Activated CD4-positive, alpha-beta T cell treated with anti-CD3 and anti-CD28 coated beads, Interleukin-2, amount 50 U/mL, for 48 hours (primary cell): ENCODE measurements at regions not wholly inside any gene's neighbourhood (a gene's known extent, or its start where the extent isn't known, plus 50 kb on each side); places are given as distances from the start of the nearest gene placed in this dataset.
"Not testable (repeated sequence)": the region's sequence is repeated elsewhere in the genome, so short reads cannot be mapped to it uniquely, and the experiment has no call there.

Experiments used
- DNase-seq, 2 experiments: peaks; one replicate each; pipeline ENCODE4 v3.0.0-alpha.2; 2020

DNA sequence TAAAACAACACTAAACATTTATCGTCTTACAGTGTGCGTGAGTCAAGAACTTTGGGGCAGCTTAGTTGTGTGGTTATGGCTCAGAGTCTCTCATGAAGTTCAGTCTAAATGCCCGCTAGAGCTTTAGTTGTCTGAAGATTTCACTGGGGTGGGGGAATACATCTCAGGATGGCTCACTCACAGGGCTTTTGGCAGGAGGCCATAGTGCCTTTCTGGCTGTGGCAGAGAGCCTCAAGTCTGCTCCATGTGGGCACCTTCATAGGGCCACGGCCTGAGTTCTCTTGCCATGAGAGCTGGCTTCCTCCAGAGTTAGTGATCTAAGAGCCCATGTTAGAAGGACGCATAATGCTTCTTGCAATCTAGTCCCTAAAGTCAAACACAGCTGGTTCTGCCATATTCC, 258.8 kb upstream of the NUDT12 start:
- no peak for DNase-seq

DNA sequence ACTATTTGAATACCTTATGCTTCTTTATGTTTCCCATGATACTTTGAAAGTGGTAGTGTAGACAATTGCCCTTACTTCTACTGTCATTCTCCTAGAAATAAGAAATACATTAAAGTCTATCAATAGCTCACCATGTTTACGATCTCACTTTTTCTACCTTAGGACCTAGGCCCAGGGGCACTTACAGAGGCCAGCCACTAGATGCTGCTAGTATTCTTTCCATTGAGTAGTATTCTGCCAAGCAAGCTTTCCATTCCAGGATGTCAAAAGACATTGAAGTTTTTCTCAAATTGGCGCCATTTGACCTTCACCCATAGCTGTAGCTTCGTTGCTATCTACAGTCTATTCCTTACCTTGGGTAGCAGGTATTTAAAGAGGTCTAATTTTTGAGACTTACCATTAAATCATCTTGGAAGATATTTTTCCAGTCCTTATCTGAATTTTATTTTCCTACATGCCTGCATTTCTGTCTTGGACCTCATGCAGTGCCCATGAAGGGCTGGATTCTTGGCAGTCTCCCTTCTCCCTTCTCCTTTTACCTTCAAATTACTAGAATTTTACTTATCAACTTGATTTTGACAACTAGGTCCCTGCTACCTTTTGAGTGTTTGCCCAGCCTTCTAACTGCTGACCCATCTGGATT, 246.0 kb upstream of the NUDT12 start:
- DNase-seq: no peak

DNA sequence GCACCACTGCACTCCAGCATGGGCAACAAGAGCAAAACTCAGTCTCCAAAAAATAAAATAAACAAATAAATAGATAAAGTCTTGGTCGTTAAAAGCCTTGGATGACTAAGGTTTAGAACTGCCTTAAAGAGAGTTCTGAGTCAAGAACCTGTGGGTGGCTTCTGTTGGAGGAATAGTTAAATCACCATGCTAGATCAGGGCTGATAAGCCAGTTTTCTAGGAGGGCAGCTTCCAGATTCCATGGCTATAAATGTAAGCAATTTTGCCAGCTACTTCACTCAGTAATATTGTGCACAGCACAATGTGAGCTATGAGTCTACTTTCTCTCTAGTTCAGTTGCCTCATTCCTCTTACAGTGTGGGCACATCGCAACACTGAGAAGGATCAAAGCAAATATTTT, 242.1 kb upstream of the NUDT12 start:
- no peak for DNase-seq

DNA sequence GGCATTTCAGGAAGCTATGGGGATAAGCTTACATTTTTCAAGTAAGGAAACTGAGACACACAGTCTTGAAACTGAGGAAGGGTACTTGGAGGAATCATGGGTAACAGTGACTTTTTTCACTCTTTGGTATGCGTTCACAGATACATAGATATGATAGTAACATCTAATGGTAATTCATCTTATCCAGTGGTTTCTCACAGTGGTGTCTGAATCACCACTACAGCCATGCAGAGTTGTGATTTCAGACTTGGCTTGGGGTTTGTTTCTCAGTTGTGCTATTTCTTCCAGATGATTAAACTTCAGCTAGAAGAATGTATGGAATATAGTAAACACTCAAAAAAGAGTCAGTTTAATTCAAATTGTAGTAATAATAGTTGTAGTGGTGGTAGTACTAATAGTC, 239.1 kb upstream of the NUDT12 start:
- DNase-seq: no peak

DNA sequence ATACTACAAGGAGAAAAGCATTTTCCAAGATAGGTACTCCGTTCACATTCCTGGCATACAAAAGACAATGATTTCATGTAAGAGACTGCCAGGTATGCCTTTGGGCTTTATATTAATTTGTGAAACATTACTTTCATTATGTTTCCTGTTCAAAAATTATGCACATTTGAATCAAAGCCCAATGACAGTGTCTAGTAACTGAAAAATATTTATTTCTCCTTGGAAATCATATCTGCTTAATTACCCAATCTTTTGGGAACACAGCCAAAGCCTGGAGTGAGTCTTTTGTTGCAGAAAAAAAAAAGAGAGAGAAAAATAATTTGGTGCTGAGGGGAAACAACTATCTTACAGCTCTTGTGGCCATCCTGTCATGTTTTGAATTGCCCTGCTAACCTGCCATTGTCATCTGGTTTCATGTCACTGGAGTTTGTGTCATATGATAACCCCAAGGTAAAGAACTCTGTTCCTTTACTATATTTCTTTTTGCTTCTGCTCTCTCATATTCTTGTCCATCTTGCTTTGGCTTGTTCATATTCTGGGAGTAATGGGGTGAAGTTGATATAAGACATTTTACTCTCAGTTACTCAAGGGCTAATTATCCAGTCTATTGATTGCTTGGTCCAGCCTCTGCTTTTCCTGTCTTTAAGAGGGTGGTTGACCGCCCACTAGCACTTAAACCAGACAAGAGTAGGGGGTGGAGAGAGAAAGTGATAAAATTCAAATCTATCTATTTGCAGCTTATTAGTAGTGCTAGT, 238.3 kb upstream of the NUDT12 start:
- no peak for DNase-seq

DNA sequence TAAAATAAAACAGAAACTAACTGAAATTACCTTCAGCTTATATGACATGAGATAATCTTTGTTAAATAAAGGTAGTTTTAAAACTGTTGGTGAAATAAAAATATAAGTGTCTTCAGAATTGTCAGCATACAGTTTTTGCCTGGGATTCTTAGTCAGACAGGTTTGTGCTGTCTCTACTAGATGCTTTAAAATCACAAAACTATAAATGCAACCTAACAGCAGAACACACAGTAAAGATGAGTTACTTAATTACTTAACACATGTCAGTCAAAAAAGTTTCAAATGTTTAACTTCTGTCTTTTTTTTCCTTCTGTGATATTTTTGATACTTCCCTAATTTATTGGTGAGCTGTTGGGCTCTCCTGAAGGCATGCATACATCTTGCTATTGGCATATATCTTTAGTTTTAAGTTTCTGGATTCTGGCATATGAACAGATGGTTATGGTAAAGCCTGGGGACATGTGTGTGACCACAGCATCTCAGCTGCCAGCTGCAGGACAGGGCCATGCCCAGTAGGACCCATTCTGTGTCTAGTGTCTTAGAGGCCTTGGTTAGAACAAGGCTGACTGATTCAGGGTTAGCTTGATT, 231.1 kb upstream of the NUDT12 start:
- DNase-seq: no peak

DNA sequence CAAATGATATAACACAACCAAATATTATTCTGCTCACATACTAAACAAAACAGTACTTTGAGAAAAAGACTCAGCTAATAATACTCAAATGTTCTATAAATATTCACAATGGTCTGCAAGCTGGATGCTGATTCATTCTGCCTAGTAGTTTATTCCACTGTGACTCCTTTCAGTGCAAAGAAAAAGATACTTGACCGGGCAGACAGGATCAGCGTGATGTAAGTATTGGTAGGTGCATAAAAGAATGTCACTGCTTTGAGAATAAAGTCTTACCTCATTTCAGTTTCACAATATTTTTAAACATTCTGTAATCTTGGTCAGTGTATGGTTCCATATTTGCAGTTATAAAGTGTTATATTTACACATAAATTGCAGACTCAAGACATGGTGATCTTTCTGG, 223.0 kb upstream of the NUDT12 start:
- DNase-seq: no peak

DNA sequence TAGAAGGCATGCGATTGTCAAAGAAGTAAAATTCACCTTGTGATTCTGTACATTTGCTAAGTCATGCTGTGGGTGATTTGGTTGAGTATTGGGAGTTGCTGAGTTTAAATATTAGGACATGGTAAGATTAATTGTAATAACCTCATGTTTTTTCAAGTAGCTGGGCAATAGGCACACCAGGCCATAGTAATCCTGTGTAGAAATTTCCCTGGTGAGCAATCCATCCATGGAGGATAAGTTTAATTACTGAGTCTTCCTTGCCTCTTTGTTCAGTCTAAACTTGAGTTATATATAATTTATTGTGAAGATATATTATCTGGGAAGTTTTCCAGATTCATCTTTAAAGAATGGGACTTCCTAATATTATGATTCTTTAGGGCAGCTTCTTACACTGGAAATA, 221.1 kb upstream of the NUDT12 start:
- DNase-seq: no peak

DNA sequence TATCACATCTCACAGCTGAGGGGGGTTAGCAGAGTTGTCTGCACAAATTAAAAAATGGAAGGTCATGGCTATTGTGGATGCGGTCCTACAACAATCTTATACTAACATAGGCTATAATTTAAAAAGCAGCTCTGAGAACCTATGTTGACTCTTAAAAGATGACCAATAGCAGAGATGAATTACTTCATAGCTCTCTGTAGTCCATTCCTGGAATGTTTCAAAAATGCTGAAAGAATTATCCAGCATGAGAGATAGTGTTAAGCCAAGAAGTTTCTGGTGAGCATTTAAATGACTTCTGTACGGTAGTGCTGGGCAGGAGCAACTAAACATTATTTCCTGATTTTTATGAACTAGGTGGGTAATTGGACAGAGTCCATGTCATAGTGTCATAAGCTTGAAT, 218.2 kb upstream of the NUDT12 start:
- no peak for DNase-seq

DNA sequence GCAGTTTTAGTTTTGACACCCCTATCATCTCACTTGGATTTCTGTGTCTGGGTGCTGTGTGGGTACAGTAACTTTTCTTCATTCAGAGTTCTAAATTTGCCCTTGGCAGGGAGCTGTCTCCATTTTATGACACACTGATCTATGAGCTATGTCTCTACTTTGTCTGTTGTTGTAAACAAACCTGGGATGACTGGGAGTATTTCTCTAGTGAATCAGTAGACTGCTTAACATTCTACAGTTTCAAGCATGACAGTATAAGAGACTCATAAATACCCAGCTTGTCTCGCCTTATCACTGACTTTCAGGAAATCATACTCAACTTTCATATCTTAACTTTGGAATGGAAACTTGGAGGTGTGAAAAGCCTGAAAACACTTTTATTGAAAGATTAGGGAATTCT, 212.1 kb upstream of the NUDT12 start:
- no peak for DNase-seq

DNA sequence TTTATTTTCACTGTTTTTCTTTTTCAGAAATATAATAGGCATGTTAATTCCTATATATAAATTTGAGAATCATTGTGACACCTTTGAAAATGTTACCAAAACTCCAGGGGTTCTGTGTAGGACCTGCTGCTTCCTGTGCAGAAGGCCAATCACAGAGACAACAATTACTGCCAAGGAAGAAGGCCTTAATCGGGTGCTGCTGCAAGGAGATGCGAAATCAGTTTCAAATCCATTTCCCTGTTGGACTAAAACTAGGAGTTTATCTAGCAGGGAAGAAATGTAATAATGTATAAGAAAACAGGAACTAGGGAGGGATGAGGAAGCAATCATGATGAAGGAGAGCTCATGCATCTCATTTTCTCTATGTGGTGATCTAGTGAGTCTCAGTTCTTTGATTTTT, 209.7 kb upstream of the NUDT12 start:
- no peak for DNase-seq

DNA sequence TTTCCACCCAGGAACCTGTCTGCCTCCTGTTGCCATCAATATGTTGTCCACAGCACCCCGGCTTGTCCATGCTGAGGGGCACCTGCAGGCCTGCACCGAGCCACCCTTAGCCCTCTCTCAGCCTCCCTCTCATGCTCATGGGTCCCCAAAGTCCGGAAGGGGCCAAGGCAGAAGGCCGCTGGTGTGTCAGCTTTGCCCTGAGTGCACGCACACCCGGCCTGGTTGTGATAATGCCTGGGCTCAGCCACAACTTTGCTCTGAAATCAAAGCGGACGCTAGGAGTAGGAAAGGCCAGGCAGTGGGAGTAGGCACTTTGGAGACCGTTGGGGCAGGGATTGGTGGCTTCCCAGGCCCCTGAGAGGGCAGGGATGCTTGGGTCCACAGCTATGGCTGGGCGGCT, 201.8 kb upstream of the NUDT12 start:
- DNase-seq: no peak

DNA sequence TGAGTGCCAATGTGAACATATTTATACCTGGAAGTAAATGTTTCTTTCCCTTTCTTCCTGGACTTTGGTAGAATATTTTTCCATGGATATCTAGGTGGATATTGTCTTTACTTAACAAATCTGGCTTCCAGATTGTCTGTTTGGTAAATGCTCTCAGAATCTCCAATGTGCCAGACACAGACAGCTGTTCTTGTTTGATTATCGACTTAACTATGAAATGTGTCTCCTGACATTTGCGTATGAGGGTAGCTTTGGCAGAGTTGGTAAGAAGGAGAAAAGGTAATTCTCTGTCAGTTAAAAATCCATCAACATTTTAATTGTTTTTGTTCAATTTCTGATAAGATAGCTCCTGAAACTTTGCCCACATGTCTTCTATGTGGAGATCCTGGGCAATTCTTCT, 196.4 kb upstream of the NUDT12 start:
- no peak for DNase-seq

DNA sequence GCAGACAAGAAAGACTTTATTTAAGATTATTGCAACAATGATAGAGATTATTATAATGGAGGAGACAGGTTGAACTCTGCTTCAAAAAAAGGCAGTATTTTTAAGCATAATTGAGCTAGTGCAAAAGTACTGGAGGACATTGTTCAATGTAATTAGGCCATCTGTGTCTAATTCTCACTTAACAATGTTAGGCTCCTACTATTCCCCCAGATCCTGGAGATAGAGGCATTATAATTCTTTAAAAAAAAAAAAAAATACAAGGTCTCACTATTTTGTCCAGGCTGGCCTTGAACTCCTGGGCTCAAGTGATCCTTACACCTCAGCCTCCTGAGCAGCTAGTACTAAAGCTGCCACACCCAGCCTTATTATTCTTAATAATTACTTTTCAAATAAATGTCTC, 193.4 kb upstream of the NUDT12 start:
- no peak for DNase-seq

DNA sequence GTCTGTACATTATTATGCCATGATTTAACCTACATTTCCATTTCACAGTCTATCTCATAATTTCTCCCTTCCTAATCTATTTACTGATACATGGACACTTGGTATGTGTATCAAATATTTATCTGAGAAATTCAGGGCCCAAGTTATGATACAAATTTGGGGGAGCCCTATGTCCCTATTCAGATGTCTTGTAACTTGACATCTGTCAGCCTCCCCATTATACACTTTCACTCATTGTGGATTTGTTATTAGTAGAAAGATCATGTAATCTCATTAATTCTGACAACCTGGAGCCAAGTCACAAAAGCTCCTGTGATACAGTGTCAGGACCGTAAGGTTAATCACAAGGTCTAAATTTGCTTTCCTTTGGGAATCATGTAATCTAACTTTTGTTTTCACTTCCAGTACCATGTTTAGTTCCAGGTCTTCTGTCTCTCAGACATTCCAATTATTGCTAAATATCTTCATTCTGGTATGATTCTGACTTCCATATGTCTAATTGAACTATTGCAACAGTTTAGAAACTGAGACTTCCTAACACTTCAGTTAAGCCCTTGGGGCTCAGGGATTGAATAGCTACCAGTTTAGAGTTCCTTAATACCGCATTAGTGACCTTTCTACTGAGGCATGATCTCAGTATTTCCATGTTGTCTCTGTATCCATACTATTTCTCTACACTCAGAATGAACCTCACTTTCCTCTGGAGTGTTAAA, 182.9 kb upstream of the NUDT12 start:
- DNase-seq: no peak

DNA sequence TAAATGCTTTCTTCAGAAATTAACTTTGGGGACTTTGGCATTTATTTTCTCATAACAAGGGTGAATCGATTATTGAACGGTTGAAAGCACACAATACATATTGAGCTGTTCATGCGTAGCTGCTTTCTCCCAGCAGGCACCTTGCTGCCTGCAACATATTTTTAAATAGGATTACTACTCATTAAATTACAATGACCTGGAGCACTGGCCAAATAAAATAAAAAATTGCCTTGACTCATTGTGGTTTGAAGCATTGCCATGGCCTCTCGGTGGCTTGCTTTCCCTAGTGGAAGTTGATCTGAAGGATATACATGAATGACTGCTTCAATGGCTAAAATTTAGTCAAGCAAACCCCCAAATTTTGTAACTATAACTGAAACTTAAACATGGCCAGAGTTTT, 181.6 kb upstream of the NUDT12 start:
- no peak for DNase-seq

DNA sequence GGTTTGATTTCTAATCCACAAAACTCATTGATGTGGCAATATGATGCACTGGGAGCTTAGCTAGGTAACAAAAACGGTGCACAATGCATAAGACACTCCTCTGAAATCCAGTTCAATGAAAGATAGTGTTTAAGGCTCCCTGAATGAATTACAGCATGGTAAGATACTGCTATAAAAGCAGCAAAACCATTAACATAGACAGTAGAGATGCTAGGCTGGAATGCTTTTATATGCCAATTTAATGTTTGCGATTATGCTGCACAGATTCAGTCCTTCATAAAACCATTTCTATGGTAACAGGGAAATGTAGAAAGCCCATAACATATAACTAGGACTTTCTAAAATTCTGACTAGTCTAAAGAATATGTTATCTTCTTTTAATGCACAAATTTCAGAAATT, 180.8 kb upstream of the NUDT12 start:
- DNase-seq: no peak

DNA sequence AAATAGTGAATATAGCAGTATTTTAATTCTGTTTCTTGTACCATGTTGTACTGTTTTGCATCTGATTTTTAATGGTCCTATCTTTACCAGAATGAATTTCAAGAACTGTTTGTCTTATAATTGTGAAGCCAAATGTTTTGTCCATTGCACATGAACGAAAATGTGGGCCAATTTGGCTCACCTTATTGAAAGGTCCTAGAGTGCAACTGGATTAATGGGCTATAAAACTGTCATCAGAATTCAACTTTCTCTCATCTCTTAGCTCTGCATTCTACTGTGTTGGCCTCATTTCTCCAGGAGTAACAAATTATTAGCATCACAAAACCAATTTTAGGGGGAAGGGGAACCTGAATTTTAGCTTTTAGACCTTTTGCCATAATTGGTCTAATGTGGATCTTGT, 179.4 kb upstream of the NUDT12 start:
- no peak for DNase-seq

DNA sequence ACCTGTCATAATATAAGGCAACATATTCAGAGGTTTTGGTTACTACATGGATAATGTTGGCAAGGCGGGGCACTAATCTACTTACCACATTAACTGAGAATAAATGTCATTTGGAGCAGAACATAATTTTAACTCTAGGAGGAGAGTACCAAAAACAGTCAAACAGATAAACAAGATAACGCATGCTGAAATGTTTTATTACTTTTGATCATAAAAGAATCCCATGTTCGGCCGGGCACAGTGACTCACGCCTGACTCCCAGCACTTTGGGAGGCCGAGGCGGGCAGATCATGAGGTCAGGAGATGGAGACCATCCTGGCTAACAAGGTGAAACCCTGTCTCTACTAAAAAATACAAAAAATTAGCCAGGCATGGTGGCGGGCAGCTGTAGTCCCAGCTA, 173.8 kb upstream of the NUDT12 start:
- DNase-seq: not testable (repeated sequence)

DNA sequence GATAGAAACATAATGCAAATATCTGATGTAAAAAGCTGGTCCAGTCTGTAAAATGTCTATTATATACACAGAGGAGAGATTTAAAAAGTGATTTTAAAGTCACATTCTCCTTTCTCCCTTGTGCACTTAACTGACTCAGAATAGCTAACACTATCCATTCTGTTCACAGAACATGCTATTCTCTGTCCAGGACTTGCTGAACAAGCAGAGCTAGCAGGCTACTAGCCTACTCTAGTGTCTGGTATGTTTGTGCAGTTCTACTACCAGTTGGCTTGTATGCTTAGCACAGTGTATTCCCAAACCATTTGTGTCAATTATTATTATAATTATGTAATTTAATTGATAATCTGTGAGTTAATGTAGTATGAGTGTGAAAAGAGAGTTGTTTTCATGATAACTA, 161.7 kb upstream of the NUDT12 start:
- DNase-seq: no peak

DNA sequence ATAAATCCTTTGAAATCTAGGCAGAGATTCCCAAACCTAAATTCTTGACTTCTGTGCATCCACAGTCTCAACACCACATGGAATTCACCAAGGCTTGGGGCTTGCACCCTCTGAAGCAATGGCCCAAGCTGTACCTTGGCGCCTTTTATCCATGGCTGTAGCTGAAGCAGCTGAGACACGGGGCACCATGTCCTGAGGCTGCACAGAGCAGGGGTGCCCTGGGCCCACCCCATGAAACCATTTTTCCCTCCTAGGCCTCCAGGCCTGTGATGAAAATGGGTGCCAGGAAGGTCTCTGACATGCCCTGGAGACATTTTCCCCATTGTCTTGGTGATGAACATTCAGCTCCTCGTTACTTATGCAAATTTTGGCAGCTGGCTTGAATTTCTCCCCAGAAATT, 158.6 kb upstream of the NUDT12 start:
- DNase-seq: no peak

DNA sequence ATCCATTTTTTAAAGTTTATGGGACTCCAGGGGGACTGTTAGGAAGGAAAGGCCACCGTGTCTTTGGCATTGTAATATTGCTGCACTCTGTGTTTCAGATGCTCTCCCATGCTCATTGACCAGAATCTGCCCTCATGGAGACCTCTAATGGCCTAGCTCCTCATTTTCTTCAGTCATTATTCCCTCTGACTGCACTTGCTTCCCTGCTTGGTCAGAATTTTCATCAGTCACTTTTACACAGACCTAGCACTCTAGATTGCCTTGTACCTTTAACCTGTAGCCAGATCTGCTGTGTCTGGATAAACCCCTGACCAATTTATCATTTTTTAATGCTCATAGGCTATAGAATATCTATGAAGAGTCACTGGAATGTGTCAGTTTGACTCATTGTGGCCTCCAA, 155.5 kb upstream of the NUDT12 start:
- no peak for DNase-seq

DNA sequence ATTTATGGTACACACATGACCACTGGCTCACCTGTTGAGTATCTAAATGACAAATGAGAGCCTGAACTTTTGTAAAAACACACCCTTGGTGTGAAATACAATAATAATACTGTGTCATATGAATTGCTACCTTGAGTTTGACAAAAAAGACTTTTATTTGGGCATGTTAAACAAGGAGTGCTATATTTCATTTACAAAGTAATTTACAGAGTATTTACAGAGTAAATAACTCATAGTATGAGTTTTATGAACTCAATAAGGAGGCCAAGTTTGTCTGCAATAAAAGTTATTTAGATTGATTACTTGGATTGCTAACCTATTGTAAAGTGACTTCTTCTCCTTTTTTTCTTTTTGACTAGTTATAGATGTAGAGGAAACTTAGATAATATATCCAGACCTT, 146.0 kb upstream of the NUDT12 start:
- DNase-seq: no peak
